Activated CD8-positive, alpha-beta memory T cell treated with anti-CD3 and anti-CD28 coated beads for 24 hours (primary cell): ENCODE measurements at regions not wholly inside any gene's neighbourhood (a gene's known extent, or its start where the extent isn't known, plus 50 kb on each side); places are given as distances from the start of the nearest gene placed in this dataset.
"Not testable (repeated sequence)": the region's sequence is repeated elsewhere in the genome, so short reads cannot be mapped to it uniquely, and the experiment has no call there.

Experiments used
- DNase-seq: peaks from one replicate; pipeline ENCODE4 v3.0.0-alpha.2; 2020

DNA sequence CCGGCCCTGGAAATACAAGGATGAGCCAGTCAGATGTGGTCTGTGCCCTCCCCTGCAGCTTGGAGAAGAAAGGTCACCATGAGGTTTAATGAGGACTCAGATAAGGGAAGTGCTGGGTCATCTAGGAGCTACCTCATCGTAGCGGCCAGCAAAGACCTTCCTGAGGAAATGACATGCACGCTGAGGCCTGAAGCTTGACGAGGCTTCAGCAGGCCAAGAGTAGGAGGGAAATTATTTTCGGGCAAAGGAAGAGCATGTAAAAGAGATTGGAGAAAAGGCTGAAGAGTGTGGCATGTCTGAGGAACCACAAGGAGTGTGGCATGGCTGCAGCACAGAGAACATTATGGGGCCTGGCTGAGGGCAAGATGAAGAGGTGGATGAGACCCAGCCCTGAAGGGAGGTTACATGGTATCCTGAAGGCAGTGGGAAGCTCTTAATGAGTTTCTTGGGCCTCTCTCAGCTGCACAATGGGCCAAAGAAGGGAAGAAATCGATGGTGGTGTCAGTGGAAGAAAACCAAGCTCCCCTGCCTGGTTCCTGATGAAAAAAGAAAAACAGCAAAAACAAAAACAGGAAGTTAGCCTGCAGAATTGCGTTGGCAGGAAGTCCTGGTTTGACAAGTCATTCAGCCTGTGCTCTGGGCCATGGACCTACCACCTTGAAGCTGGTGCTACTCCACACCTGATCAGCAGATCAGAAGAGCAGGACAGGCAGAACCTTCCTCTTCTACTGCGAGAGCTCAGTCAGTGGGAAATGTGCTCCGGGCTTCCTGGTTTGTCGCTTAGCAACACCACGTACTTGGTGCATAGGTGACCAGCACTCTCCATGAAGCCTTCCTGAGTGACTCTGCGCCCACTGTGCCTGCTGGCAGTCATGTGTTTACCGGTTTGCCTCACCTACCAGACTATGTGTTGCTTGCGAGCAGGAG is 134.5 kb upstream of the KLF3 start:
- DNase-seq = peak; percentile 66

DNA sequence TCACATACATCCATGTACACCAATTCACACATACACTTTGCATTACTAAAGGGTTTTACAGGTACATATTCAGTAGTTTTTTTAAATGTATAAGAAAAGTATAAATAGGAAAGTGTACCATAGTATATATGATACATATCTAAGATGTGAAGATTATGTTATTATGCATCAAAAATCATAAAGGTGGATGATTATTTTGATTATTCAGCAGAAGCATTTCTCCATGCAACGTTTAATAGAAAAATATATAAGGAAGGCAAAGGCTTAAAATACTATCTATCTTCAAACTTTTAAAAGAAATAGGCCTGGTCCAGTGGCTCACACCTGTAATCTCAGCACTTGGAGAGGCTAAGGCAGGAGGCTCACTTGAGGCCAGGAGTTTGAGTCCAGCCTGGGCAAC is 133.5 kb upstream of the KLF3 start:
- DNase-seq = no peak

DNA sequence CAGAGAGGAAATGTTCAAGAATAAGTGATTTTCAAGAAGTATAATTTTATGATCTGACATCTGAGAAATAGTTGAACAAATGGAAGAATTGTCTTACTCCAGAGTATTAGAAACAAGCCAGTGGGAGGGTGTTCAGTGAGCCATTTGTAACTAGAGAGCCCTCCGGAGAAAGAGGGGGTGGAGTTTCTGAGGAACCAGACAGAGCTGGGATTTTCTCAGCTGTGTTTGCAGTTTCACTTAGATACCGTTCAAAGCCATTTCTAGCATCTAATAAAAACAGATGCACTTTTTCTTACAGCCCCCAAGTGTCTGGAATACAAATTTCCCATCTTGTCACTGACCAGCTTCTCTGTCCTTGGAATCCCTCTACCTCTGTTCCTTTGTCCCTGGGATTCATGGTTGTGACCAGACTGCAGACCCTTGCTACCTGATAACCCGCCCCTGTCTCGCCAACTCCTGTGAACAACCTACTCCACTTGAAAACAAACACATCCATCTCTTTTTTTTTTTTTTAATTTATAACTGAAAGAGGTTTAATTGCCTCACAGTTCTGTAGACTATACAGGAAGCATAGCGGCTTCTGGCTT is 132.8 kb upstream of the KLF3 start:
- DNase-seq = no peak

DNA sequence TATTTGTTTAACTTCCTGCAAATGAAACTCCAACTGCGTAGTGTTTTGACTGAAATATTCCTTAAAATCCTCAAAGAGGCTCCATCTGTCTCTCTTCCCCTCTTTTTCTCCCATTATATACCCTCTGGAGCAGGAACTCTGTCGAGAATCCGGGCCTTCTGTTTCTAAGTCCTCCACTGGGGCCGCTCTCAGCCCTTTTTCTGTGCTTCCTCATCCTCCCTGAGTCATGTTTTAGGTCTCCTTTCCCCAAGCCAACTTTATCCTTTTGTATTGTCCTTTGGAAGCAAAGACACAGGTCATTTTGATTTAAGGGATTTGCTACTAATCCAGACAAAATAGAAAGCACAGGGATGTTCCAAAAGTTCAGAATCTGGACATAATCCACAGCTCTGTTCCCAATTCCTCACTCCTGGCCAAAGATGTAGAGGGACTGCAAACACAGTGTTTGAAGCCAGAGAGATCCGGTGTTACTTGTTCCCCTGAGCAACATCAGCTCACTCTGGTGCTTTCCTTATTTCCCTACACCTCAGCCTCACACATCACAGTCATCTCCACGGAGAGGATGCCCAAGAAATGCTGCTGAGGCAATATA is 131.0 kb upstream of the KLF3 start:
- no peak for DNase-seq

DNA sequence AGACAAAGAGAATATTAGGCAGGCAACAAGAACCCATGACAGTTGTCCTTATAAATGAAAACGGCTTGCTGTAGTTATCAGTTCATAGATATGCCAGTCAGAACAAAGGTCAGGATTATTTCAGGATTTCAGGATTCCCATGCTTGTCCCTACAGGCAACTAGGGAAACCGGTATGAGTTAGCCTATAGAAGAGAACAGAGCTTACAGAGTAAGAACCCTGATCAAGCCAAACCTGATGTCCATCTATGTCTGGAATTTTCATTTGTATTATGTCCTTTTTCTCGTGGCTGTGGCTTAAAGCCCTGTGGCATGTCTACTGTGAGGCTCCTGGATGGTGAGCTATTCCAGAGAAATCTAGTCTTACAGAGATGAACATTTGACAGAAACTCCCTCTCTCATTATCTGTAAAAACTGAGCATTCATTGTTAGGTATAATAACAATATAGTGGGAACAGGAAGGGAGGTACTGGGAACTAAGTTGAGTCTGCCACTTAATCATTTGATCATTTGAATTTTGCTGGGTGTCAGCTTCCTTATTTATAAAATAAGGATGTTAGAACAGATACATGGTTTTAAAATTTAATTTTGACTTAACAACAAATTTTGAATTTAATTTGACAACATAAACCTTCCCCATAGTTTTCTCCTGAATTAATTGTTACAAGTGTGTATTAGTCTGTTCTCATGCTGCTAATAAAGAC is 129.5 kb upstream of the KLF3 start:
- no peak for DNase-seq

DNA sequence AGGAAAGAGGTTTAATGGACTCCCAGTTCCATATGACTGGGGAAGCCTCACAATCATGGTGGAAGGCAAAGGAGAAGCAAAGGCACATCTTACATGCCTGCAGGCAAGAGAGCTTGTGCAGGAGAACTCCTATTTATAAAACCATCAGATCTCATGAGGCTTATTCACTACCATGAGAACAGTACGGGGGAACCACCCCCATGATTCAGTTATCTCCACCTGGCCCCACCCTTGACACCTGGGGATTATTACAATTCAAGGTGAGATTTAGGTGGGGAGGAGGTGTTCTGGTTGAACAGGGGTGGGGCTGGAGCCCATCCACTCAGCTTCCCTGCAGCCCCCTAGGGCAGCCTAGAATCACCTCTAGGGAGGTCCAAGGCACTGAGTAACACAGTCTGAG is 128.9 kb upstream of the KLF3 start:
- not testable (repeated sequence) for DNase-seq

DNA sequence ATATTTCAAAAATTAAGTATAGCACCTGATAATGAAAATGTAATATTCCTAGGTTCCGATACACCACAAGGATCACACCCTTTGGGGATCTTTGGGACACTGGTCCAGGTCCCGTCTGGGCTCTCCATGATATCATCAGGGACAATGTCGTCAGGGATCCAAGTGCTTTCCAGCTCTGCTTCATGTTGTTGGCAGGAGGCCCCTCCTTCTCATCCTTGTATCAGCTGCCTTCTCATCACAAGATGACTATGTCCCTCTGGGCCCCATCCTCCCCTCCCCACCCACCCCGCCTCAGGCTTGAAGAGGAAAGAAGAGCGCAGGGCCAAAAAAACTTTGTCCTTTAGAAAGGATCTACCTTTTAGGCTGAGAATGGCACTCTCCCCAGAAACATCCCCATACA is 128.3 kb upstream of the KLF3 start:
- DNase-seq = no peak

DNA sequence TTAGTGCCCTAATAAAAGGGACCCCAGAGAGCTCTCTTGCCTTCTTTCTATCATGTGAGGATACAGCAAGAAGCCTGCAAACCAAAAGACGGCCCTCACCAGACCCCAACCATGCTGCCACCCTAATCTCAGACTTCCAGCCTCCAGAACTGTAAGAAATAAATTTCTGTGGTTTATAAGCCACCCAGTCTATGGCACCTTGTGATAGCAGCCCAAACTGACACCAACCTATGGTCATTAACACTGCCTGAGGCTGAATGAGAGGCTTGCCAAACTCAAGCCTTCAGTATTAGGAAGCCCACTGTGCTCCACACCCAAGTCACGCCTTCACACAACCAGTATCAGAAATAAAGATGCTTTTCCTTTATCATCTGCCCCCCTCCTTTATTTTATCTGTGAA is 127.3 kb upstream of the KLF3 start:
- DNase-seq = no peak

DNA sequence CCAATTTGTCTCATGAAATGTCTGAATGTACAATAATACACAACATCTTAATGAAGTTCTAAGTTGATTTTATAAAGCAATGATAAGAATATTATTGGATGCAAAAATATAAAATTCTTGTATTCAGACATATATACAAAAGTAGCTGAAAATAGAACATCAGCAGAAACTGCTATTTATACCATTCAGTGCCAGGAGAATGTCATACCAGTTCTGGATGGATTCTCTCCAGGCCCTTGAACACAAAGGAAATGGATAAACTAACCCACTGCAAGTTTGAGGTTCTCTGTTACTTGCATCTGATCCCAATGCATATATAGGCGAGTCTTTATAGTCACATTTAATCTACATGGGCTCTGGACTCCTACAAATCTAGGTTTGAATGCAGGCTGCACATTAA is 126.3 kb upstream of the KLF3 start:
- no peak for DNase-seq

DNA sequence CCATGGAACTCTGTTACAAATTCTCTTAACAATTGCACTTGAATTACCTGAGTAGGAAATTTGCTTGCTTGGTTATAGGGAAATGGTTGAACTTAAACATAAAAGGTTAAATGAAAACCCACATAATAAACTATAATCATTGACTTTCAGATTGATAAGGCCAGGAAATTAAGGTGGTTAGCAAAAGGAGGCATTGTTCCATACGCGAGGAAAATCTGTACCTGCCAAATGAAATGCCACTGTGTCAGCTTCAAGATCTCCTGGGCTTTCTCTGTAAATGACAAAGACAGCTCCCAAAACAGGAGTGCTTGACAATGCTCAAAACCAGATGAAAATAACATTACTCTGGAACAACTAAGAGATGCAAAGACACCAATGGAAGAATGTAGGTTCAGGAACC is 125.5 kb upstream of the KLF3 start:
- no peak for DNase-seq

DNA sequence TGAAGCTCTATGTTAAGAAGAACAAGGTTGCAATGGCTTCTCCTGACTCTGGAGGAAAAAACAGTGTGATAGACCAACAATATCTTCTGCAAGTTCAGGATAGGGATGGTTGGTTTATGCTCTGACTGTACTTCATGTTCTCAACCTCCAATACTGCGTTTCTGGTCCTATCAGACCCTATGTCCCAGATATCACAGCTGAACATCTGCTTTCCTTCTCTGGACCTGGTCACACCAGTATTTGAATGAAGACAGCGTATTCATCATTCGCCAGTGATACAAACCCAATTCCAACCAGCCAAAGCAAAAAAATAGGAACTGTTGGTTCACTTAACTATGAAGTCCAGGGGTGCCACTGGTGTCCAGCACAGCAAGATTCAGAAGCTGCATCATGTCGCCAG is 124.5 kb upstream of the KLF3 start:
- DNase-seq = no peak

DNA sequence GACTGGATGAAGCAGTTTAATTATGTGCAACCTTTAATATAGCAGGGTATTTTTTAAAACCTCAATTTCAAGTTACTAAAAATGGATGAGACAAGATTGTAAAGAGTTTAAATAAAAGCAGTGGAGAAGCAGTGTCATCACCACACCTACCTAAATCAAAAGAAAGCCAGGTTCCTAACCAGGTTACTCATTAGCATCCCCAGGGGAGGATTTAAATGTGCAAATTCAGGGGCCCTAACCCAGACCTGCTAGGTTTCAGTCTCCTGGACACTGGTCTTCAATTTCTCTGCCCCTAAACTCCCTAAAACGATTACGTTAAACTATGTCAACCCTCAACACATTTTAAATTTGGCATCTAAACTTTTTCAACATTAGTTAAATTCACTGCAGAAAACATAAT is 116.9 kb upstream of the KLF3 start:
- no peak for DNase-seq

DNA sequence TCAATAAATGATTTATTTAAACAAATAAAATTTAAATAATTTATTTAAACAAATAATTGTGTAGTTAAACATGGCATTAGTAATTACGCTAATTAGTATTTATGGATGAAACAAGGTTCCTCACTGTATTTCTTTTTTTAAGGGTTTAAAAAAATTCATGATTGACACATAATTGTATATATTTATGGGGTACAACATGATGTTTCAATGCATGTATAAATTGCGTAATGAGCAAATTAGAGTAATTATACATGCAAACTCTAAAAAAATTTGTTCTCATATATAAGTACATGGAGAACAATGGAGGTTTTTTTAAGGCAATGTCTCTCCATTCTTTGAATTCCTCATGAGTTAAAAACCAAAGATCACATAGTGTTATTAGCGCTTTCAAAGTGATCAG is 115.7 kb upstream of the KLF3 start:
- no peak for DNase-seq

DNA sequence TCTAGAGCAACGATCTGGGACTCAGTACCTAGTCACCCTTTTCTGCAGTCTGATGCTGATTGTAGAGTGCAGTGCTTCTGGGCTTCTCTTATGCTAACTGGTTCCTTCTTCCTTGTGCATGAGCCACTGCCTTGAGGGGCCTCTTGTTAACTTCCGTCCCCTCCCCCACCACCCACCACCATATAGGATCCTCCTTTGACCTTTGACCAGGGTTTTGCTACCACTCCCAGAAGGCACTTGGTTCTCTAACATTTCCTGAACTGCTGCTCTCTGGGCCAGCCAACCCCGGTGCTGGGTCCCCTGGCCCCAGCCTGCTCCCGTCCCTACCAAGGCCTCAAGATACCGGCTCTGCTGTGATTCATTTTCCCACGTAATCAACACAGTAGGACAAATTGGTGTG is 104.6 kb upstream of the KLF3 start:
- DNase-seq = no peak

DNA sequence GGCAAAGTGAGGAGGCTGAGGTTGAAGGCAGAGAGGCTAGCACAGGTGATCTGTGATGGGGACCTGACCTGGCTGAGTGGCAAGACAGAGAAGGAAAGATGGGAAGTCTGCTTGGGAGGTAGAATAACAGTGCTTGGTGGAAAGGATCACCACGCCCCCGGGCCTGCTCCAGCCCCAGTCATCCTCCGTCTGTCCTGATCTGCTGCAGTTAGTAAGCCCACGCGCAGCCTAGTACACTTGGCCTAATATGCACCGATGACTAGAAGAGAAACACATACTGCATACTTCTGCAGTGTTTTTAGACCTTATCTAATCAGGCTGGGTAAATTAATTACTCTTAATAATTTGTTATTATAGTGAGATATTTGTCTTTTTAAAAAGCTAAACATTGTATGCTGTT is 103.7 kb upstream of the KLF3 start:
- no peak for DNase-seq

DNA sequence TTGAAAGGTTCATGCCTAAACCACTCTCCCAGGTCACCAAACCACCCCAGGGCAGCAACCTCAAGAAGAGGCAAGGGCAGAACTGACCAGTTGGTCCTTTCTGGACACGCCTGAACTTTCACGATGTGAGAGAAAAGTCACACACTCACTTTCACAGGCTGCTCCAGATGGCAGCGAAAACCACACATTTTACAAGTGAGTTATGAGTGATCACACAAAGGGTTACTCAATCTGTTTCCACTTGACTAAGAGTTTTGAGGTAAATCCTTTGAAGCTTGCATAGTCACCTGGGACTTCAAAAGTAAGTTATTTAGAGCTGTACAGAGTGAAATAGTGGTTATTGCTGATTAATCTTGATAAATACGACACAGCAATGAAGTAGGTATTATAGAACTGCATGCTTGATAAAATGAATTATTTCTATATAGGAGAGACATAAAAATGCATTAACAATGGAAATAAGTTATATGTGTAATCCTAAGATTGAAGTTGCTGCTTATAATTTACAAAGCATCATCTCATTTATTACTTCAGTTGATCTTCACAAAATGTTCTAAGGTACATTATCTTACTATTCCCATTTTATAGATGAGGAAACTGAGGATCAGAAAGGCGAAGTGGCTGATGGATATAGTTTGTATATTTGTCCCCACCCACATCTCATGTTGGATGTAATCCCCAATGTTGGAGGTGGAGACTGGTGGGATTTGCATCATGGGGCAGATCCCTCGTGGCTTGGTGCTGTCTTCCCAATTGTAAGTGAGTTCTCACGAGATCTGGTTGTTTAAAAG is 103.0 kb upstream of the KLF3 start:
- DNase-seq = no peak

DNA sequence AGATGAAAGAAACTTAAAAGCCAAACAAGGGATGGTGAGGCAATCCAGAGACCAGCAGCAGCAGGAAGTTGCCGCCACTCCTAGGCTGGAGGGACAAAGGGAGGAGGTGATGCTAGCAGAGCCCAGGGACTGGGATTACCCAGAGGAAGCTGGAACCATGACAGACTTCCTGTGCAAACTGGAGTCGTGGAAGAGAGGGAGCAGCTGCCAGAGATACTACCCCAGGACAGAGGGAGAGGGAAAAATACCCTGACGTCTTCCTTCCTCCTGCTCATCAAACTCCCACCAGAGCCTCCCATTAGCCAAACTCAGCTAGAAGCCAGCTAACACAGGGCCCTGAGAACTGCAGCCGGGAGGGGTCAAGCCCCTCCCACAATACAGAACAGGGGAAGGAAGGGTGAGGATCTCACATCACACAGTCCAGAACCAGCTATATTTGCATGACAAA is 101.2 kb upstream of the KLF3 start:
- no peak for DNase-seq

DNA sequence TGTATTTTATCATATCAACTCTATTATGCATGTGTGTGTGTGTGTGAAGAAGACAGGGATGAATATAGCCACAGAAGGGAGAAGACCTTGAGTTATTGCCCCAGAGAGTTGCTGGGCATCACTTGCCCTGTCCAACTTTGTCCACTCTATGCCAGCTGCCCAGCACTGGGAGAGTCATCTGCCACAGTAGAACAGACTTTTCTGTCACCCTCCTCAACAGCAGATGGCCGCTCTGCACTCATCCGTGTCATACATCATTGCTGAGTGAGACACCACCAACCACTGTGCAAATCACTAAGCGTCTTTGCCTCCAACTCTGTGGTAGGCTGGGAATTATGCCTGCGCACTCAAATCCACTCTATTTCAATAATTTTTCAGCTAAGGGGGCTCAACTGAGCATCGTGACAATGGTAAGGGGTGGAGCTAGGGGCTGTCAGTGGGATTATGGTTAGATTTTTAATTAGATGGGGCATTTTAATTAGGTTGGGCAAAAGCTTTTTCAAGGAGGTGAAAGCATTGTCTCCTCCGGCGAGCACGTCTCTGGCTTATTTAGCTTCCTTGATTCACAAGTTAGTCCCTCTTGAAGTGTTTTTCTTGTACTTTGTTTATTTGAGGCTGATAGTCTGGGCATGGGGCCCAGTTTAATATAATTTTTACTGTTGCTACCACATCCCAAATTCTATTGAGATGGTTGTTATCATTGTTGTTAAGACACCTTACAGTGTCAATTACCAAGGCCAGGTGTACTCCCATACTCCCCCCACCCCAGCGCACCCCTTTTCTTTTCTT is 100.1 kb upstream of the KLF3 start:
- no peak for DNase-seq

DNA sequence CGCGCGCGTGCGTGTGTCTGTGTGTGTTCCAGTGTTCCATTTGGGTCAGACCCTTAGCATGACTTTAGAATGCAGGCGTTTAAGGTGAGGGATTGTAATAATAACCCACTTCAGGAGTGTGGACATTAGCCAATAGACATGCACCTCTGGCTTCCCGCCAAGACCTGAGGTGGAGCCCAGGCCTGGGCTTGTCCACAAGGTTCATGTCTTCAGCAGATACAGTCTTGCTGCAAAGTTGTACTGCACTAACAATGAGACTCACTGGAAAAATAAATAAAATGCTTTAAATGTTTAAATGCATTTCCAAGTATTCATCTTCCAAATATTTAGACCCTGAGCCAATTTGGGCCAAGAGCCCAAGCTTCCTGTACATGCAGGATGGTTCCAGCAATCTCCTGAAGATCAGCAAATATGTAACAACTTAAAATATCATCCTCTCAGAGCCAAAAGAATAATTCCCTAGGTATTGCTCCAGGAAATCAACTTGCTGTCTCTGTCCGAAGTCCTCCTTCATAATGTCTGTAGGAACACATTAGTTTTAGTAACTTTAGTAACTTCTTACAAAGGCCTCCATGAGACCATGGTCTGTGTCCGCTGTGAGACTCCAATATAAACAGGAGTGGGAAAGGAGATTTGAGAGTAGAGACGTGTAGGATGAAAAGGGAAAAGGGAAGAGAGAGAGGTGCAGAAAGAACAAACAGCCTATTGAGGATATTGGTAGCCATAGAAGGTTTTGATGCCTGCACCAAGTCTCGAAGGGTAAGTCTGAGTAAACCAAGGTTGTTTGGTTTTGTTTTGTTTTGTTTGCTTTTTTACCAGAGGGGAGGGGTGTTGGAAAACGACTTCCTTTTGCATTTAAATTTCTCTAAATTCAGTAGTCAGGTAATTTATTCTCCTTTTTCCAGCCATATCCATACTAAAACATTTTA is 98.5 kb upstream of the KLF3 start:
- DNase-seq = no peak

DNA sequence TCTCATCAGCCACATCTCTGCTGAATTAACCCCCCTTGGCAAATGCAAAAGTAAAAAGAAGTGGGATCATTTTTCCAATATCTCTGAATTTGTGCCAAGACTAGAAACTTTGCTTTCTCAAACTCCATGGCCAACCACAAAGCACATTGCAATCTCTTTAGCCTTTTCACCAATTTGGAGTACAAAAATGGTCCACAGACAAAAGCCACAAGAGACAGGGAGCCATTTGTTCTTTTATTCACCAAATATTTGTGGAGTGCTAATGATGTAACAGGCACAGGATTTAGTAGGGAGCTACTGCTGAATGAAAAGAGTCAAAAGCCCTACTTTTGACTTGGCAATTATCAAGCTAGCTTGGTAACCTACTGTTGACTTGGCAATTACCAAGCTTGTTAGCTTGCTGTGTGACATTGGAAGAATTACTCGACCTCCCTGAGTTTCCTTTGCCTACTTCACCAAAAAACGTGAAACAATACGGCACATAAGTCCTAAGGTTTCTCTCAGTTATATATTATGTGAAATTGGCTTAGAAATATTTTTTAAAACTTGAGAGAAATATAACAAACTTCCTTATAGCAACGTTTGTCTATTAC is 97.1 kb upstream of the KLF3 start:
- no peak for DNase-seq
